Suprapubic skin (tissue), 4 donors: ENCODE measurements at regions not wholly inside any gene's neighbourhood (a gene's known extent, or its start where the extent isn't known, plus 50 kb on each side); places are given as distances from the start of the nearest gene placed in this dataset.

Experiments used
- DNase-seq, 2 donors: peaks; one replicate each; pipeline ENCODE4 v3.0.0-alpha.2; 2019; ENCODE audit warnings: low spot score in 2 of 2
- H3K27ac ChIP-seq: fragments of 200-600 bp; sonication (generic); one replicate; pipeline ENCODE4 v1.5.1; 2019
- H3K27me3 ChIP-seq: fragments of 200-600 bp; sonication (generic); one replicate; pipeline ENCODE4 v1.5.1; 2019
- H3K36me3 ChIP-seq: fragments of 200-600 bp; sonication (generic); one replicate; pipeline ENCODE4 v1.5.1; 2019
- H3K4me1 ChIP-seq: fragments of 200-600 bp; sonication (generic); one replicate; pipeline ENCODE4 v1.5.1; 2019
- H3K4me3 ChIP-seq: fragments of 200-600 bp; sonication (generic); one replicate; pipeline ENCODE4 v1.5.1; 2019; ENCODE audit warnings: mild to moderate bottlenecking
- H3K9me3 ChIP-seq: fragments of 200-600 bp; sonication (generic); one replicate; pipeline ENCODE4 v1.5.1; 2019
- EP300 ChIP-seq: sonication (generic); formaldehyde crosslinking; IDR thresholded peaks from one replicate; pipeline ENCODE4 v1.6.1; 2017; ENCODE audit warnings: antibody characterized with exemption
- POLR2A ChIP-seq, 2 donors: fragments of 450-650 bp; IDR thresholded peaks; one replicate each; pipeline ENCODE4 v1.6.1; 2017; ENCODE audit warnings: antibody characterized with exemption in 2 of 2, mild to moderate bottlenecking in 2 of 2, moderate library complexity in 2 of 2
- POLR2AphosphoS5 ChIP-seq, 3 donors: sonication (generic); formaldehyde crosslinking; IDR thresholded peaks; one replicate each; pipeline ENCODE4 v1.6.1; 2017; ENCODE audit warnings: antibody characterized with exemption in 3 of 3
- WGBS: methylation state at CpG from one replicate; pipeline ENCODE4 v1.1.5; 2018; 5-methylcytosine and 5-hydroxymethylcytosine counted together
- TF ChIP-seq, protein P1 (sequence below), 2 donors: fragments of 200-600 bp in 1 of 2; fragments of 450-650 bp in 1 of 2; sonication (generic) in 1 of 2; IDR thresholded peaks; one replicate each; pipeline ENCODE4 v1.5.1; 2016 to 2019; ENCODE audit warnings: antibody characterized with exemption in 2 of 2, mild to moderate bottlenecking in 1 of 2, moderate library complexity in 1 of 2

DNA sequence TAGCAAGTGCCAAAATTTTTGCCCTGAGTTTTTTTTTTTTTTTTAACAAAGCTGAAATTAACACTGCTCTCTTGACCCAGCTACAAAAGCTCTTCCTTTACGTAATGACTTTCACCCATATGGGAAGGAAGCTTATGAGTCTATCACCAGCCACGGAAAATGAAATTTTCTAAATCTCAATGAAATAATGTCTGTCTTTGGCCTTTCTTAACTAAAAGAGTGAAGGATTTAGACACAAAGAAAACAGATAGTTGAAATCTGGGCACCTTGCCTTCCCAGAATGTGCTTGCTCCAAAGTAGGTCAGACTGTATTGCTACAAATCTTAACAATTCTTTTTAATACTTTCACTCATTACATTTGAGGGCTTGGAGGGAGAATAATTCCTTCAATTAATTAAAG is 180.8 kb upstream of the MGAT5 start:
- WGBS = 65% methylated on average over 2 of the region's 2 CpGs
- Histone ChIP-seq H3K4me3 (no peak overlapping the region), H3K4me1 (no peaks in the 10 kb centered on the region), H3K27me3 (no peaks in the 10 kb centered on the region), H3K36me3 (no peaks in the 10 kb centered on the region), H3K27ac (no peak overlapping the region), H3K9me3 (no peaks in the 10 kb centered on the region)
- no peak for DNase-seq
- TF ChIP-seq POLR2A (IDR thresholded peaks at IDR 0.05) = no peak
- TF ChIP-seq POLR2AphosphoS5 (IDR thresholded peaks at IDR 0.05) = no peak
- no peak for TF ChIP-seq EP300
- TF ChIP-seq, protein P1, sequence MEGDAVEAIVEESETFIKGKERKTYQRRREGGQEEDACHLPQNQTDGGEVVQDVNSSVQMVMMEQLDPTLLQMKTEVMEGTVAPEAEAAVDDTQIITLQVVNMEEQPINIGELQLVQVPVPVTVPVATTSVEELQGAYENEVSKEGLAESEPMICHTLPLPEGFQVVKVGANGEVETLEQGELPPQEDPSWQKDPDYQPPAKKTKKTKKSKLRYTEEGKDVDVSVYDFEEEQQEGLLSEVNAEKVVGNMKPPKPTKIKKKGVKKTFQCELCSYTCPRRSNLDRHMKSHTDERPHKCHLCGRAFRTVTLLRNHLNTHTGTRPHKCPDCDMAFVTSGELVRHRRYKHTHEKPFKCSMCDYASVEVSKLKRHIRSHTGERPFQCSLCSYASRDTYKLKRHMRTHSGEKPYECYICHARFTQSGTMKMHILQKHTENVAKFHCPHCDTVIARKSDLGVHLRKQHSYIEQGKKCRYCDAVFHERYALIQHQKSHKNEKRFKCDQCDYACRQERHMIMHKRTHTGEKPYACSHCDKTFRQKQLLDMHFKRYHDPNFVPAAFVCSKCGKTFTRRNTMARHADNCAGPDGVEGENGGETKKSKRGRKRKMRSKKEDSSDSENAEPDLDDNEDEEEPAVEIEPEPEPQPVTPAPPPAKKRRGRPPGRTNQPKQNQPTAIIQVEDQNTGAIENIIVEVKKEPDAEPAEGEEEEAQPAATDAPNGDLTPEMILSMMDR (IDR thresholded peaks at IDR 0.05) = no peak

DNA sequence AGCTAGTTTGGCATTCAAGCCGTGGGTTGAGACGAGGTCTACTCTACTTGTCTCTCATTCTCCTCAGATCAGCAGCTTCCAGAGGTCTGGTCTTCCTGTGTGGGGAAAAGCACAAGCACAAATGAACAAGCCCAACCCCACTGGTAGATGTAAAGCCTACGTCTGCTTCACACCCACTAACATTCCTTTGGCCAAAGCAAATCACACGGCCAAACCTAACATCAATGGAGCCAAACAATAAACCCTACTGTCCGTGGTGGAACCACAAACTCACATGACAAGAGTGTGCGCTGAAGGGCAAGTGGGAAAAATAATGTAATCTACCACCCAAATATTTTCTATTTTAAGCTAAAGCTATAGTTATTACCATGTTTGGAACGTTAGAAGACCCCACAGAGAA is 179.3 kb upstream of the MGAT5 start:
- no peaks in the 10 kb centered on the region for H3K9me3 ChIP-seq
- WGBS = 79% methylated on average over 7 of the region's 7 CpGs

DNA sequence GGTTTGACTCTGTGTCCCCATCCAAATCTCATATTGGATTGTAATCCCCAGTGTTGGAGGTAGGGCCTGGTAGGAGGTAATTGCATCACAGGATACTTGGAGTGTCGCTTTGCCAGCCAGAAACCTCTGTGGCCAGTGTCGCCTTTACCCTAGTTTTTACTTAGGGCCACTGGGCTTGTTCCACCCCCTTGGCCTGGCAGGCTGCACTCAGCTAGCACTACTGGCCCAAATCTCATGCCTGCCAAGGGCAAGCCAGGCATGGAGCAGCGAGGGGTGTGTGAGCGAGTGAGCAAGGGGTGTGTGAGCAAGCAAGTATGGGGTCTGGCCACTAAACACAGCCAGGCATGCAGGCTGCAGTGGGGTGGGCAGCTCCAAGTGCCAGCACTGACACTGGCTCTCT is 178.7 kb upstream of the MGAT5 start:
- no peak overlapping the region for H3K27ac ChIP-seq
- 93% methylated on average over 2 of the region's 4 CpGs for WGBS
- DNase-seq = no peak
- no peaks in the 10 kb centered on the region for H3K36me3 ChIP-seq
- no peak overlapping the region for H3K4me3 ChIP-seq
- no peaks in the 10 kb centered on the region for H3K9me3 ChIP-seq
- no peak for TF ChIP-seq POLR2A (IDR thresholded peaks at IDR 0.05)
- no peaks in the 10 kb centered on the region for H3K27me3 ChIP-seq
- H3K4me1 ChIP-seq = no peaks in the 10 kb centered on the region

More for the DNA sequence above, 179.3 kb upstream of the MGAT5 start:
- H3K27me3 ChIP-seq = no peaks in the 10 kb centered on the region
- DNase-seq = no peak
- H3K4me3 ChIP-seq = no peak overlapping the region
- no peaks in the 10 kb centered on the region for H3K36me3 ChIP-seq
- no peak overlapping the region for H3K27ac ChIP-seq
- no peaks in the 10 kb centered on the region for H3K4me1 ChIP-seq
- TF ChIP-seq EP300 (no peak), POLR2AphosphoS5 (IDR thresholded peaks at IDR 0.05) (no peak), POLR2A (IDR thresholded peaks at IDR 0.05) (no peak)
- TF ChIP-seq, protein P1 (IDR thresholded peaks at IDR 0.05) = no peak

DNA sequence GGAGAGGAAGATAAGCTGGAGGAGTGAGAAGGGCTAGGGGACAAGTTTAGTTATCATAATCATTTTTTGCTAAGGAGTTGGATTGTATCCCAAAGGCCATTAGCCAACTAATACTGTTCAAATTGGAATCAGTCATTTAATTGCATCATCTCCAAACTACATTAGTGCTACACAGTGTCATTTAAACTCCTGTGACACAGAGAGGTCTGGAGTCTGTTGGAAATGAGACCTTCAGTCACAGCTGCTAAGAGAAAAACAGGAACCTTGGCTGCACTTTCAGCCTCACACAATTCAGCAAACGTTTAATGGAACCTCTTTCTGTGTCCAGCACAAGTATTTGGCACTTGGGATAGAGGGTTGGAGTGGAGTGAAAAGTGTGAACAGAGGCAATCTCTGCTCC is 175.5 kb upstream of the MGAT5 start:
- Histone ChIP-seq H3K4me1 (no peaks in the 10 kb centered on the region), H3K27me3 (no peaks in the 10 kb centered on the region), H3K27ac (no peak overlapping the region), H3K9me3 (no peaks in the 10 kb centered on the region), H3K36me3 (no peaks in the 10 kb centered on the region), H3K4me3 (no peak overlapping the region)
- no peak for DNase-seq
- TF ChIP-seq EP300 (no peak), POLR2AphosphoS5 (IDR thresholded peaks at IDR 0.05) (no peak), POLR2A (IDR thresholded peaks at IDR 0.05) (no peak)
- TF ChIP-seq, protein P1 (IDR thresholded peaks at IDR 0.05) = no peak
- WGBS = 20% methylated on average over 1 of the region's 1 CpG

DNA sequence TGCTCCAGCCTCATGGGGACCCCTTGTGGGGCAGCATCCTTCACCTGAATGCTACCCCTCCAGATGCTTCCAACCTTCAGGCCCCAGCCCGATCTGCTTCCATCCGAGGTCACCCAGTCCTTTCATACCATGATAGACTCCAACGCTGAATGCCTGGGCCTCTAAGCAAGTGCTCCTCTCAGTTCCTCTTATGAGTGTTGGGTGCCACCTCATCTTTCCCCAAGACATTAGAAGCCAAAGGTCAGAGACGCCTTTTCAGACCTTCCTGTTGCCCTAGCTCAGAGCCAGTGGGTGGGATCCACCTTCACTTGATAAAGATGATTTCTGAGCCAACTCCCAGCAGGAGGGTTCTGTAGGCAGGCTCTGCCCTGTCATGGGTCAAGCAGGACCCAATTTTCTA is 174.5 kb upstream of the MGAT5 start:
- H3K4me1 ChIP-seq = no peaks in the 10 kb centered on the region
- no peaks in the 10 kb centered on the region for H3K36me3 ChIP-seq
- WGBS = 90% methylated on average over 4 of the region's 4 CpGs
- TF ChIP-seq EP300 (no peak), POLR2A (IDR thresholded peaks at IDR 0.05) (no peak), POLR2AphosphoS5 (IDR thresholded peaks at IDR 0.05) (no peak)
- TF ChIP-seq, protein P1 (IDR thresholded peaks at IDR 0.05) = no peak
- H3K27me3 ChIP-seq = no peaks in the 10 kb centered on the region
- no peak overlapping the region for H3K4me3 ChIP-seq
- H3K27ac ChIP-seq = no peak overlapping the region
- no peak for DNase-seq
- no peaks in the 10 kb centered on the region for H3K9me3 ChIP-seq

DNA sequence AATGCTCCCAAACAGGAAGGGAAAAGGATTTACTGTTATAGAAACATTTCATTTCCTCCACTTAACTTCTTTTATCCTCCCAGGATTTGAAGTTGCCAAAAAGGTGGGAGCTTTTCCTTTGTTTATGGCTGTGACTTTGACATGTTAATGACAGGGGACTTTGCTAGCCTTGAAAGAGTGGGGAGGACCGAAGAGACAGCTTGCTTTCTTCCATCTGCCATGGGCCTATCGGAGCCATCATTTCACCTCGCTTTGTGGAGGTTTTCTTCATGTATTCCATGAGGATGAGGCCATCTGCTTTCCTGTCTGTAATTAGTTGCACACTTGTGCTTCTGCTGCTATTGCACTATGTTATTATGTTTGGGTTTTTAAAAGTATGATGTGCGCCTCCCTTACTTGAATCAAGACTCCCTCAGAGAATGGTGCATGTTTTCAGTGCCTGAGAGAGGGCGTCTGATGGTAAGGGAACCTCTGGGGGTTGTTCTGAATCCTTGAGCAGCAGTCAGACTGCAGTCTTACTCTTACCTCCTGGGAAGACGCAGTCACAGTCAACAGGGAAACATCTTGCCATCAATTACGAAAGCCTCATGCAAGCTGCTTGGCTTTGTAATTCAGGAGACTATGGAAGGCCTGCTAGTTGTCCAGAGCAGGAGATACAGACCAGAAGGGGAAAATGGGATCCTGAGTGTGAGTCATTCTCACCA is 173.3 kb upstream of the MGAT5 start:
- Histone ChIP-seq H3K36me3 (no peaks in the 10 kb centered on the region), H3K4me3 (no peak overlapping the region), H3K27me3 (no peaks in the 10 kb centered on the region), H3K27ac (no peak overlapping the region), H3K9me3 (no peaks in the 10 kb centered on the region), H3K4me1 (no peaks in the 10 kb centered on the region)
- 75% methylated on average over 7 of the region's 7 CpGs for WGBS
- no peak for TF ChIP-seq POLR2AphosphoS5 (IDR thresholded peaks at IDR 0.05)
- TF ChIP-seq, protein P1 (IDR thresholded peaks at IDR 0.05) = no peak
- TF ChIP-seq POLR2A (IDR thresholded peaks at IDR 0.05) = no peak
- TF ChIP-seq EP300 = no peak
- no peak for DNase-seq
